ENCODE measurements at regions not wholly inside any gene's neighbourhood (a gene's known extent, or its start where the extent isn't known, plus 50 kb on each side); places are given as distances from the start of the nearest gene placed in this dataset.

- peaks cover 0 to 1% of the 10 kb centered on the region in 2 donors for H3K9me3 Mint-ChIP-seq
- H3K27ac Mint-ChIP-seq = no peak overlapping the region
- peaks cover 15 to 28% of the 10 kb centered on the region in 2 donors for H3K27me3 Mint-ChIP-seq
Measured at GRCh38 chr4:111919639-111920038, 225.6 kb upstream of the FAM241A start.

DNA sequence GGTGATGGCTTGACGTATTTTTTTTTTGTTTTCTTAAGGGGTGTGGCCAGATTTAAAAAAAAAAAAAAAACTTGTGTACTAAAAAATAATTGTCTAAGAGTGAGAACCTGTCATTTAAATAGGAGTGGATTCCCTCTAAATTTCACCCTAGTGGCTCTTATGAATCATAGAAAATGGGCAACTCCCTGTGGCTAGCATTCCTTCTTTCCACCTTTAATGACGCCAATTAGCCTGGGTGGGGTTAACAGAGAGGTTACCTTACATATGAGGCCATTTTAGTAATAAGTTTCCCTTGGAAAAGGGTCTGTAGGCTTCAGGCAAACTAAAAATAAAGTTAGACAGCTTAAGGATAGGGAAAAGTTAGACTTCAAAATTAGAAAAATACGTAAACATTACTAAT lies 223.5 kb upstream of the FAM241A start:
- peaks cover 12 to 30% of the 10 kb centered on the region in 2 donors for H3K27me3 Mint-ChIP-seq
- H3K4me1 Mint-ChIP-seq = no peaks in the 10 kb centered on the region
- no peak overlapping the region for H3K27ac Mint-ChIP-seq
- no peak overlapping the region for H3K4me3 Mint-ChIP-seq
- H3K9me3 Mint-ChIP-seq = no peaks in the 10 kb centered on the region
- H3K36me3 Mint-ChIP-seq = no peaks in the 10 kb centered on the region
- no peak for DNase-seq
- ATAC-seq (replicated peaks) = no peak

More at GRCh38 chr4:111919639-111920038, 225.6 kb upstream of the FAM241A start:
- peak; percentile 53 to 60 for ATAC-seq (replicated peaks)
- no peaks in the 10 kb centered on the region for H3K4me1 Mint-ChIP-seq
- H3K4me3 Mint-ChIP-seq = no peak overlapping the region
- H3K36me3 Mint-ChIP-seq = no peaks in the 10 kb centered on the region
- no peak for DNase-seq

DNA sequence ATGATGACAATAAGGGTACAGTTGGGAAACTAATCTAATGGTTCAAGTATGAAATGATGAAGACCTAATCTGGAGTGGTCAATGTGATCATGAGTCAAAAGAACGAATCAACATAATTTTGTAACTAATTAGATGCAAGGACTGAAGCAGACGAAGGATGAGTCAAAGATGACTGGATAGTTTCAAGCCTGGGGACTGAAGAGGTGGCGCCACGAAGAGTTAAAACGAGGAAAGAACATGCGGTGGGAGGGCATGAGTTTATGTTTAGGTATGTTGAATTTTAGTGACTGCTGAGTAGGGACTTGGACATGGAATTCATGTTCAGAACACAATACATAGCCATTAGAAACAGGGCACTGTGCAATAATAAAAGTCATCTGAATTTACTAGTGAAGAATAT lies 221.5 kb upstream of the FAM241A start:
- Mint-ChIP-seq H3K4me3 (no peak overlapping the region), H3K36me3 (no peaks in the 10 kb centered on the region), H3K27ac (no peak overlapping the region), H3K27me3 (peaks cover 11 to 18% of the 10 kb centered on the region in 2 donors), H3K4me1 (no peaks in the 10 kb centered on the region), H3K9me3 (no peaks in the 10 kb centered on the region)
- DNase-seq (no peak), ATAC-seq (replicated peaks) (no peak)

- no peak for DNase-seq
- Mint-ChIP-seq H3K4me3 (no peak overlapping the region), H3K9me3 (no peaks in the 10 kb centered on the region), H3K27ac (no peak overlapping the region), H3K4me1 (no peaks in the 10 kb centered on the region), H3K36me3 (no peaks in the 10 kb centered on the region), H3K27me3 (peaks cover 11 to 18% of the 10 kb centered on the region in 2 donors)
- no peak for ATAC-seq (replicated peaks)
Measured at GRCh38 chr4:111924696-111925095, 220.6 kb upstream of the FAM241A start.

DNA sequence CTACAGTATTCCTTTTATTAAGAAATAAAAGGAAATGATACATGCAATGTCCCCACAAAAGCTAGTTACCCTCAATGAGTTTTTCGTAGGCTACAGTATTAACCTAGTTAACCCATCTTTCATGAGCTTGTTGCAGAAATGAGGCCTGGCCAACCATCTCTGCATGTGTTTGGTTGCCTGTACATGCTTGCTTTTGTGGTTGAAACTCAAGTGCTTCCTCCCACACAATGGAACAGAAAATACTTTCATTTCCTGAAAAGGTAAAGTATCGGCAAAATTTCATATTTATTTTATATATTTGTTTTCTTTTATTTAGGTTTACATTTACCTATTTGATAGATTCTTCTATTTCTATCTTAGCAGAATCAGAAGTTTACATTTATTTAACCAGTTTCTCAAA lies 214.6 kb upstream of the FAM241A start:
- Mint-ChIP-seq H3K27me3 (peaks cover 6 to 9% of the 10 kb centered on the region in 2 donors), H3K9me3 (no peaks in the 10 kb centered on the region), H3K27ac (no peak overlapping the region), H3K4me3 (no peak overlapping the region), H3K4me1 (no peaks in the 10 kb centered on the region), H3K36me3 (no peaks in the 10 kb centered on the region)
- DNase-seq = peak; percentile 13
- peak; percentile 99 to 100 for ATAC-seq (replicated peaks)

- Mint-ChIP-seq H3K4me3 (no peak overlapping the region), H3K9me3 (no peaks in the 10 kb centered on the region), H3K27ac (no peak overlapping the region), H3K27me3 (peaks cover 8 to 12% of the 10 kb centered on the region in 2 donors), H3K4me1 (no peaks in the 10 kb centered on the region), H3K36me3 (no peaks in the 10 kb centered on the region)
- DNase-seq (no peak), ATAC-seq (replicated peaks) (no peak)
Measured at GRCh38 chr4:111933703-111934102, 211.6 kb upstream of the FAM241A start.

DNA sequence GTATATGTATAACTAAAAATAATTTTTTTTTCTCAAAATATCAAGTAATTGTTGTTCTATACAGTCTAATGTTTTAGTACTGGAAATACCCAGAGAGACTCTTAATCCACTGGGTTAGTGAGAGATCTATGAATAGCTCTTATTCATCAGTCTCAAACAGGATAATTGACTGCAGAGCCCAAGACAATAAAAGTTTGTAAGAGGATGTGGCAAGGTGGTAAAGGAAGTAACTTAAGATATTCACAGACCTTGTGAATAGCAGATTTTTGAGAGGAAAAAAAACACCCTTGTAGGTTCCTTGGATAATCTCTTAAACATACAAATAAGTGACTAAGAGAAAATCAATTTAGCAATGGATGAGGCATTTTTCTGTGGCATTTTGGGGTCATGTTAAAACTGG lies 210.9 kb upstream of the FAM241A start:
- H3K27ac Mint-ChIP-seq = no peak overlapping the region
- H3K36me3 Mint-ChIP-seq = no peaks in the 10 kb centered on the region
- no peaks in the 10 kb centered on the region for H3K4me1 Mint-ChIP-seq
- no peak for DNase-seq
- H3K9me3 Mint-ChIP-seq = no peaks in the 10 kb centered on the region
- ATAC-seq (replicated peaks) = no peak
- no peak overlapping the region for H3K4me3 Mint-ChIP-seq
- peaks cover 8 to 12% of the 10 kb centered on the region in 2 donors for H3K27me3 Mint-ChIP-seq

DNA sequence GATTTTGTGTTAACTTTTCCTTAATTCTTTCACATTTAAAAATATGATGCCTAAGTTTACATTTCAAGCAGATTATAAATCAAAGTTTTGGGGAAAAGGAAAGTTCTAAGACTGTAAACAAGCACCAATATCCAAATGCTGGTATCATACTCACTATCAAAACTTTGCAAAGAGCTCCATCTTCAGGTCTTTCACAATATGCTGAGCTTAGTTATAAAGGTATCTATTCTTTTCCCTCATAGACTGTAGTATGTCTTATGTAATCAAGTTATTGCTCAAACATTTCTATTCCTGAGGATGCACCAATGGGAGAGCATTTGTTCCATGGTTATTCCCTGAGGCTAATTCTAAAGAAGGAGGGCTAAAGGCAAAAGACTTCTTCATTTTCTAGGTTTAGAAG lies 207.9 kb upstream of the FAM241A start:
- Mint-ChIP-seq H3K9me3 (no peaks in the 10 kb centered on the region), H3K4me3 (no peak overlapping the region), H3K4me1 (no peaks in the 10 kb centered on the region), H3K36me3 (no peaks in the 10 kb centered on the region), H3K27me3 (peaks cover 8 to 12% of the 10 kb centered on the region in 2 donors), H3K27ac (no peak overlapping the region)
- DNase-seq (no peak), ATAC-seq (replicated peaks) (peak; percentile 62 to 74)

DNA sequence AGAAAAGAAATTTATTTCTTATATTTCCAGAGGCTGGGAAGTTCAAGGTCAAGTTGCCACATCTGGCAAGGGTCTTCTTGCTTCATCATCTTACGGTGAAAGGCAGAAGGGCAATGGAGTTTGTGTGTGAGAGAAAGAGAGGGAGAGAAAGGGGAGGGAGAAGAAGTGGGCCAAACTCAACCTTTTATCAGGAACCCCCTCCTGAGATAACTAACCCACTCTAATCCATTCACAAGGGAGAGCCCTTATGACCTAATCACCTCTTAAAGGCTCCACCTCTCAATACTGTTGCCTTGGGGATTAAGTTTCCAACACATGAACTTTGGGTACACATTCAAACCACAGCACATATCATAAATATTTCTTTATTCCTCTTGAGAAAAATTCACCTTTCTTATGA lies 203.3 kb upstream of the FAM241A start:
- ATAC-seq (replicated peaks) = no peak
- Mint-ChIP-seq H3K27ac (no peak overlapping the region), H3K36me3 (no peaks in the 10 kb centered on the region), H3K9me3 (no peaks in the 10 kb centered on the region), H3K27me3 (peaks cover 12 to 16% of the 10 kb centered on the region in 2 donors), H3K4me1 (peaks cover 2 to 4% of the 10 kb centered on the region in 2 donors), H3K4me3 (no peak overlapping the region)
- no peak for DNase-seq

- no peak overlapping the region for H3K4me3 Mint-ChIP-seq
- no peaks in the 10 kb centered on the region for H3K36me3 Mint-ChIP-seq
- H3K4me1 Mint-ChIP-seq = peaks cover 2 to 4% of the 10 kb centered on the region in 2 donors
- H3K27ac Mint-ChIP-seq = no peak overlapping the region
- H3K27me3 Mint-ChIP-seq = peaks cover 9 to 10% of the 10 kb centered on the region in 2 donors
- DNase-seq (no peak), ATAC-seq (replicated peaks) (peak; percentile 79 to 89)
- H3K9me3 Mint-ChIP-seq = no peaks in the 10 kb centered on the region
Measured at GRCh38 chr4:111943796-111944203, 201.5 kb upstream of the FAM241A start.

GRCh38 chr4:111945014-111945413 lies 200.2 kb upstream of the FAM241A start:
- no peaks in the 10 kb centered on the region for H3K36me3 Mint-ChIP-seq
- H3K4me3 Mint-ChIP-seq = no peak overlapping the region
- ATAC-seq (replicated peaks) = no peak
- H3K27ac Mint-ChIP-seq = no peak overlapping the region
- peaks cover 9 to 19% of the 10 kb centered on the region in 2 donors for H3K27me3 Mint-ChIP-seq
- DNase-seq = no peak
- H3K4me1 Mint-ChIP-seq = peaks cover 2 to 4% of the 10 kb centered on the region in 2 donors
- peaks cover 4% of the 10 kb centered on the region in 2 donors for H3K9me3 Mint-ChIP-seq

GRCh38 chr4:111946800-111947199 lies 198.5 kb upstream of the FAM241A start:
- DNase-seq = no peak
- Mint-ChIP-seq H3K4me3 (no peak overlapping the region), H3K4me1 (peaks cover 2 to 4% of the 10 kb centered on the region in 2 donors), H3K27ac (no peak overlapping the region), H3K27me3 (peaks cover 14 to 27% of the 10 kb centered on the region in 2 donors), H3K9me3 (peaks cover 13 to 14% of the 10 kb centered on the region in 2 donors), H3K36me3 (no peaks in the 10 kb centered on the region)
- no peak for ATAC-seq (replicated peaks)

GRCh38 chr4:111952688-111953087 lies 192.6 kb upstream of the FAM241A start:
- Mint-ChIP-seq H3K36me3 (no peaks in the 10 kb centered on the region), H3K27ac (no peak overlapping the region), H3K27me3 (peaks cover 7 to 16% of the 10 kb centered on the region in 2 donors), H3K4me3 (no peak overlapping the region), H3K4me1 (no peaks in the 10 kb centered on the region), H3K9me3 (peaks cover 13 to 14% of the 10 kb centered on the region in 2 donors)
- no peak for ATAC-seq (replicated peaks)
- no peak for DNase-seq

GRCh38 chr4:111954550-111954949 lies 190.7 kb upstream of the FAM241A start:
- DNase-seq (no peak), ATAC-seq (replicated peaks) (no peak)
- peaks cover 13 to 14% of the 10 kb centered on the region in 2 donors for H3K9me3 Mint-ChIP-seq
- no peaks in the 10 kb centered on the region for H3K4me1 Mint-ChIP-seq
- peaks cover 7 to 12% of the 10 kb centered on the region in 2 donors for H3K27me3 Mint-ChIP-seq
- H3K27ac Mint-ChIP-seq = no peak overlapping the region
- H3K4me3 Mint-ChIP-seq = no peak overlapping the region
- H3K36me3 Mint-ChIP-seq = no peaks in the 10 kb centered on the region

DNA sequence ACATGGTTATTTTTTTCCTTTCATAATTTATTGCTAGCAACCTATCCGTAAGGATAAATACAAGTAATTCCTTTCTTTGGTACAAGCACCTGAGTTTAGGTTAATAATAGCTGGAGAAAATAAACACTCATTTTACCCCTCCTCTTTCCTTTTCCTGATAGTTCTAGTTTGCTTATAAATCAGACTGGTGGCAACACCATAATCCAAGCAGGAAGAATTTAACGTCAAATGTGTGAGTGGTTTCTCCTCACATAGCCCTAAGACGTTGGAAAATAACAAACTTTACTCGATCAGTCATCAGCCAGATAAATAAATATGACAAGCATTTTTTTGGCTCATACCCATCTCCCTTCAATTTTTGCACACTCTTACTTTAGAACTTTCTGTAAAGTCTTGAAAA lies 190.3 kb upstream of the FAM241A start:
- ATAC-seq (replicated peaks) (no peak), DNase-seq (no peak)
- H3K27me3 Mint-ChIP-seq = peaks cover 7 to 8% of the 10 kb centered on the region in 2 donors
- H3K36me3 Mint-ChIP-seq = no peaks in the 10 kb centered on the region
- no peak overlapping the region for H3K27ac Mint-ChIP-seq
- peaks cover 0 to under 1% of the 10 kb centered on the region in 2 donors for H3K4me1 Mint-ChIP-seq
- H3K9me3 Mint-ChIP-seq = peaks cover 8 to 10% of the 10 kb centered on the region in 2 donors
- no peak overlapping the region for H3K4me3 Mint-ChIP-seq

DNA sequence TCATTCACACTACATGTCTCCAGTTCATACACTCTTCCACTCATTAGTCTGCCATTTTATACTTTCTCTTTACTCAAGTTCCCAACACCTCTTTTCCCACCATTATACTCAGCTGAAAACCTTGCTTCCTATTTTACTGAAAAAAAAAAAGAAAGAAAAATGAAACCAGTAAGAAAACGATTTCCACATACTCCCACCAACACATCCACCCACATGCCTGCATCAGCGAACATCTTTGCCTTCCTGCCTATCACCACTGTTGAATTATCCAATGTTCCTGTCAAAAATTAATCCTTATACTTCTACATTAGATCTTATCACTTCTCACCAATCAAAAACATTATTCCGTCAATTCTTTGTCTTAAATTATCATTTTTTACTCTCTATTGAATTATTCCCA lies 188.1 kb upstream of the FAM241A start:
- Mint-ChIP-seq H3K4me3 (no peak overlapping the region), H3K36me3 (no peaks in the 10 kb centered on the region)

More for the DNA sequence above, 188.1 kb upstream of the FAM241A start:
- ATAC-seq (replicated peaks) (no peak), DNase-seq (no peak)
- H3K9me3 Mint-ChIP-seq = no peaks in the 10 kb centered on the region
- no peaks in the 10 kb centered on the region for H3K27me3 Mint-ChIP-seq
- H3K27ac Mint-ChIP-seq = no peak overlapping the region
- H3K4me1 Mint-ChIP-seq = peaks cover 0 to 2% of the 10 kb centered on the region in 2 donors

All from stimulated activated naive B cell treated with anti-CD40 and anti-IgM and Interleukin-4, amounts not matched to agents 10 μg/mL and 1 μg/mL and 100 μg/mL, for 72 hours (primary cell).